Keratinocyte (primary cell): ENCODE measurements at regions not wholly inside any gene's neighbourhood (a gene's known extent, or its start where the extent isn't known, plus 50 kb on each side); places are given as distances from the start of the nearest gene placed in this dataset.

ENCODE experiments used
- DNase-seq: peaks from one replicate; pipeline ENCODE4 v3.0.0-alpha.2; 2011; ENCODE audit warnings: low read depth, missing footprints, low spot score
- FAIRE-seq: peaks from 2 replicates; lab custom pipeline; 2011; peaks lifted over from hg19 to GRCh38; lab: Jason Lieb, UNC
- H2AFZ ChIP-seq: 2 replicates; pipeline ENCODE4 v1.6.0; 2012; ENCODE audit warnings: low read length, control low read depth, inconsistent platforms; ENCODE audit not compliant: control insufficient read depth
- H3K27ac ChIP-seq: 2 replicates; pipeline ENCODE4 v1.5.1; 2011; ENCODE audit warnings: low read length; ENCODE audit not compliant: control insufficient read depth, insufficient read depth
- H3K27me3 ChIP-seq: 3 replicates; pipeline ENCODE4 v1.6.0; 2011; ENCODE audit warnings: low read length; ENCODE audit not compliant: control insufficient read depth, insufficient read depth; ENCODE audit errors: extremely low read depth
- H3K36me3 ChIP-seq, 2 experiments: 2 replicates in 1 of 2; 3 replicates in 1 of 2; pipeline ENCODE4 v1.5.1; 2011; ENCODE audit warnings: low read length in 2 of 2, mild to moderate bottlenecking in 1 of 2; ENCODE audit not compliant: control insufficient read depth in 2 of 2, insufficient read depth in 2 of 2; ENCODE audit errors: extremely low read depth in 1 of 2
- H3K4me1 ChIP-seq: 3 replicates; pipeline ENCODE4 v1.5.1; 2011; ENCODE audit warnings: low read length; ENCODE audit not compliant: control insufficient read depth, insufficient read depth; ENCODE audit errors: extremely low read depth
- H3K4me2 ChIP-seq: 3 replicates; pipeline ENCODE4 v1.6.0; 2011; ENCODE audit warnings: low read depth, low read length; ENCODE audit not compliant: control insufficient read depth, insufficient read depth; ENCODE audit errors: extremely low read depth
- H3K4me3 ChIP-seq, 3 experiments: fragments of 200-600 bp in 1 of 3; sonication (generic) in 1 of 3; 2 replicates in 2 of 3; 3 replicates in 1 of 3; pipeline ENCODE4 v1.5.1; 2011 to 2016; ENCODE audit warnings: low read length in 3 of 3, mild to moderate bottlenecking in 3 of 3, control low read depth in 2 of 3, inconsistent platforms in 1 of 3, low read depth in 1 of 3, mixed read lengths in 1 of 3, mixed run types in 1 of 3, moderate library complexity in 1 of 3; ENCODE audit not compliant: control insufficient read depth in 2 of 3, insufficient read depth in 2 of 3; ENCODE audit errors: extremely low read depth in 1 of 3
- H3K79me2 ChIP-seq: 2 replicates; pipeline ENCODE4 v1.6.0; 2012; ENCODE audit warnings: low read length; ENCODE audit not compliant: control insufficient read depth, insufficient read depth
- H3K9ac ChIP-seq: 3 replicates; pipeline ENCODE4 v1.6.0; 2011; ENCODE audit warnings: low read length; ENCODE audit not compliant: control insufficient read depth, insufficient read depth; ENCODE audit errors: extremely low read depth
- H3K9me1 ChIP-seq: 3 replicates; pipeline ENCODE4 v1.6.0; 2011; ENCODE audit warnings: low read length; ENCODE audit not compliant: control insufficient read depth, insufficient read depth; ENCODE audit errors: extremely low read depth
- H3K9me3 ChIP-seq: 2 replicates; pipeline ENCODE4 v1.5.1; 2012; ENCODE audit warnings: low read depth, low read length; ENCODE audit not compliant: control insufficient read depth
- H4K20me1 ChIP-seq: 3 replicates; pipeline ENCODE4 v1.6.0; 2011; ENCODE audit warnings: low read length; ENCODE audit not compliant: control insufficient read depth, insufficient read depth; ENCODE audit errors: extremely low read depth
- EZH2 ChIP-seq: IDR thresholded peaks from one replicate; pipeline ENCODE4 v1.6.1; 2012; ENCODE audit warnings: inconsistent platforms, mild to moderate bottlenecking, low read length, moderate library complexity
- dilution Hi-C: fragments of 300-500 bp; cut with MboI; formaldehyde crosslinking; loops from one replicate; pipeline ENCODE4 v1.7.0; 2020; ENCODE audit warnings: low sequenced_read_pairs; ENCODE audit not compliant: extremely low pct_ligation_motif_present
- TF ChIP-seq, protein P1 (sequence below), 3 experiments: IDR thresholded peaks in 1 of 3; conservative IDR thresholded peaks in 1 of 3; optimal IDR thresholded peaks in 1 of 3; 2 replicates in 2 of 3; 3 replicates in 1 of 3; pipeline versions ENCODE3 to v1.5.1; 2011; ENCODE audit warnings: low read length in 3 of 3, mild to moderate bottlenecking in 3 of 3, moderate library complexity in 2 of 3, control low read depth in 1 of 3, inconsistent platforms in 1 of 3; ENCODE audit not compliant: insufficient read depth in 2 of 3; ENCODE audit errors: extremely low read depth in 1 of 3

DNA sequence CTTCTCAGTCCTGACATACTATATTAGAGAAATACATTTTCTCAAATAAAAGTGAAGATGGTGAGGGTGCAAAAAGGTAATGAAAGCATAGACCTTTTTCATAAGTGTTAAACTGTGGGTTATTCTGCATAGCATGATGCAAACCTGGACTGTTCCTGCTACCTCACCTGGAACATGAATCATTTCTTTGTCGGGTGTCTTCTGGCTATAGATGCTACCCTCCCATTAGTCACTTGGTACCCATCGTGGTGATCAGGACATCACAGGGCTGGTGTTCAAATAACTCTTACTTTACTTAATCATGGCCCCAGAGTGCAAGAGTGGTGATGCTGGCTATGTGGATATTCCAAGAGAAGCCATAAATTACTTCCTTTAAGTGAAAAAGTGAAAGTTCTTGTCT lies 264.7 kb upstream of the AGA start:
- Histone ChIP-seq H2AFZ (no peak overlapping the region), H3K79me2 (no peaks in the 10 kb centered on the region), H4K20me1 (no peaks in the 10 kb centered on the region), H3K4me3 (no peak overlapping the region), H3K9ac (no peak overlapping the region), H3K9me3 (no peaks in the 10 kb centered on the region), H3K4me1 (no peaks in the 10 kb centered on the region), H3K27me3 (no peaks in the 10 kb centered on the region), H3K27ac (no peak overlapping the region), H3K9me1 (no peaks in the 10 kb centered on the region), H3K4me2 (no peak overlapping the region), H3K36me3 (no peaks in the 10 kb centered on the region)
- DNase-seq (no peak), FAIRE-seq (no peak)
- dilution Hi-C loops, result no loop called here
- no peak for TF ChIP-seq EZH2
- TF ChIP-seq, protein P1, sequence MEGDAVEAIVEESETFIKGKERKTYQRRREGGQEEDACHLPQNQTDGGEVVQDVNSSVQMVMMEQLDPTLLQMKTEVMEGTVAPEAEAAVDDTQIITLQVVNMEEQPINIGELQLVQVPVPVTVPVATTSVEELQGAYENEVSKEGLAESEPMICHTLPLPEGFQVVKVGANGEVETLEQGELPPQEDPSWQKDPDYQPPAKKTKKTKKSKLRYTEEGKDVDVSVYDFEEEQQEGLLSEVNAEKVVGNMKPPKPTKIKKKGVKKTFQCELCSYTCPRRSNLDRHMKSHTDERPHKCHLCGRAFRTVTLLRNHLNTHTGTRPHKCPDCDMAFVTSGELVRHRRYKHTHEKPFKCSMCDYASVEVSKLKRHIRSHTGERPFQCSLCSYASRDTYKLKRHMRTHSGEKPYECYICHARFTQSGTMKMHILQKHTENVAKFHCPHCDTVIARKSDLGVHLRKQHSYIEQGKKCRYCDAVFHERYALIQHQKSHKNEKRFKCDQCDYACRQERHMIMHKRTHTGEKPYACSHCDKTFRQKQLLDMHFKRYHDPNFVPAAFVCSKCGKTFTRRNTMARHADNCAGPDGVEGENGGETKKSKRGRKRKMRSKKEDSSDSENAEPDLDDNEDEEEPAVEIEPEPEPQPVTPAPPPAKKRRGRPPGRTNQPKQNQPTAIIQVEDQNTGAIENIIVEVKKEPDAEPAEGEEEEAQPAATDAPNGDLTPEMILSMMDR (optimal IDR thresholded peaks at IDR 0.05 in 1 of 3, IDR thresholded peaks at IDR 0.05 in 1 of 3, conservative IDR thresholded peaks at IDR 0.05 in 1 of 3; ENCODE audit: extremely low read depth in 1 of 3, insufficient read depth in 2 of 3, low read length in 3 of 3), result no peak

DNA sequence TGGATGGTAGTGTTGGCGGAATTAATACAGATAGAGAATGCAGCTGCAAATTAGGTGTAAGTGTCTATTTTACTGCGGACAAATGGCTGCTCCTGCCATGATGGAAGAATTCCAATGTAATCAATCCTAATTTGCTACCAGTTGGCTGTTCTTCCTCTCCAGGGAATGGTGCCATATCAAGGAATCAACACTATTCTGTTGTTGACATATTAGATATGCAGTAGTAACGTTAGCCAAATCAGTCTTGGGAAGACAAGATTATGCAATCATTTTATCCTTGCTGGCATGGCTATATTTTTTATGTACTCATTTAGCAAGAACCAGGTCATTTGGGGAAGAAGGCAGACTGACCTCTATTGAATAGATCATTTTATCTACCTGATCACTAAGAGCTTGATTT lies 271.2 kb upstream of the AGA start:
- Histone ChIP-seq H3K4me1 (peaks cover 4% of the 10 kb centered on the region), H3K9ac (no peak overlapping the region), H3K27ac (no peak overlapping the region), H3K4me3 (no peak overlapping the region), H3K79me2 (no peaks in the 10 kb centered on the region), H3K36me3 (no peaks in the 10 kb centered on the region), H3K9me3 (no peaks in the 10 kb centered on the region), H2AFZ (peak overlapping the region; percentile 21), H3K4me2 (no peak overlapping the region), H3K27me3 (no peaks in the 10 kb centered on the region), H3K9me1 (no peaks in the 10 kb centered on the region), H4K20me1 (no peaks in the 10 kb centered on the region)
- no peak for TF ChIP-seq EZH2
- TF ChIP-seq, protein P1 (optimal IDR thresholded peaks at IDR 0.05 in 1 of 3, IDR thresholded peaks at IDR 0.05 in 1 of 3, conservative IDR thresholded peaks at IDR 0.05 in 1 of 3; ENCODE audit: extremely low read depth in 1 of 3, insufficient read depth in 2 of 3, low read length in 3 of 3), result no peak
- FAIRE-seq, result no peak
- no peak for DNase-seq
- dilution Hi-C loops, result no loop called here
